Sigmoid colon (tissue), 6 donors: ENCODE measurements at regions not wholly inside any gene's neighbourhood (a gene's known extent, or its start where the extent isn't known, plus 50 kb on each side); places are given as distances from the start of the nearest gene placed in this dataset.

Experiments used
- DNase-seq: peaks from one replicate; pipeline ENCODE4 v3.0.0-alpha.2; 2019
- H3K27ac ChIP-seq, 4 donors: fragments of 200-600 bp; sonication (generic); one replicate each; pipeline ENCODE4 v1.5.1; 2016 to 2019; ENCODE audit warnings: mild to moderate bottlenecking in 1 of 4
- H3K27me3 ChIP-seq, 3 donors: fragments of 200-600 bp; sonication (generic); one replicate each; pipeline ENCODE4 v1.5.1; 2019; ENCODE audit warnings: mild to moderate bottlenecking in 1 of 3
- H3K36me3 ChIP-seq, 4 donors: fragments of 200-600 bp; sonication (generic); one replicate each; pipeline ENCODE4 v1.5.1; 2016 to 2019
- H3K4me1 ChIP-seq, 4 donors: fragments of 200-600 bp; sonication (generic); one replicate each; pipeline ENCODE4 v1.5.1; 2017 to 2019
- H3K4me3 ChIP-seq, 4 donors: fragments of 200-600 bp; sonication (generic); one replicate each; pipeline ENCODE4 v1.5.1; 2017 to 2019; ENCODE audit warnings: mild to moderate bottlenecking in 2 of 4, moderate library complexity in 1 of 4
- H3K9me3 ChIP-seq, 4 donors: fragments of 200-600 bp in 3 of 4; sonication (generic) in 3 of 4; one replicate each; pipeline versions ENCODE4 v1.5.1 to v1.6.1; 2013 to 2019
- EP300 ChIP-seq, 4 donors: sonication (generic); formaldehyde crosslinking; IDR thresholded peaks; one replicate each; pipeline ENCODE4 v1.6.1; 2017; ENCODE audit warnings: antibody characterized with exemption in 4 of 4
- POLR2A ChIP-seq, 2 donors: fragments of 450-650 bp; IDR thresholded peaks; one replicate each; pipeline ENCODE4 v1.6.1; 2016; ENCODE audit warnings: antibody characterized with exemption in 2 of 2, mild to moderate bottlenecking in 2 of 2, moderate library complexity in 2 of 2
- POLR2AphosphoS5 ChIP-seq, 4 donors: sonication (generic); formaldehyde crosslinking; IDR thresholded peaks; one replicate each; pipeline ENCODE4 v1.6.1; 2017; ENCODE audit warnings: antibody characterized with exemption in 4 of 4
- WGBS, 2 donors: extraction: QIAGEN DNeasy Blood & Tissue Kit; methylation state at CpG; one replicate each; pipeline ENCODE4 v1.1.7; 2013; 5-methylcytosine and 5-hydroxymethylcytosine counted together
- intact Hi-C: fragments of 100-400 bp; cut with DNase I; formaldehyde crosslinking; loops from one replicate; pipeline ENCODE4 v1.15.1; 2023
- TF ChIP-seq, protein P1 (sequence below), 4 experiments: fragments of 450-650 bp in 3 of 4; fragments of 200-600 bp in 1 of 4; IDR thresholded peaks; one replicate each; pipeline ENCODE4 v1.5.1; 2016 to 2019; ENCODE audit warnings: antibody characterized with exemption in 4 of 4, mild to moderate bottlenecking in 3 of 4, moderate library complexity in 2 of 4
- donor health status: healthy with polysubstance abuse.
- donor health status: healthy.

DNA sequence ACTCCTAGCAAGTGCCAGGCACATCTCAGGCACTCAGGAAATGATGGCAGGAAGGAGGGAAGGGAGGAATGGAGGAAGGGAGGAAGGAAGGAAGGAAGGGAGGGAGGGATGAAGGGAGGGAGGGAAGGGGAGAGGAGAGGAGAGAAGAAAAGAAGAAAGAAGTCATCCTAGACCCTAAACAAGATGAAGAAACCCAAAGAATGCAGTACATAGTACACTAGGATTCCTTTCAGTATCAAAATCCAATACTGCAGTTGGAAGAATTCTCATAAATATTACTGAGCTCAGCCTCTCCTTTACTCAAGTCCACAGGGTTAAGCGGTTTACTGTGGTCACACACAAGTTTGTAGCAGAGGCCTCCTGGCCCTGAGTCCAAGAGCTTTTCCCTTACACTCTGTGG is 155.7 kb upstream of the ETAA1 start:
- intact Hi-C loops, result no loop called here
- Histone ChIP-seq H3K27ac (no peak overlapping the region), H3K4me3 (no peak overlapping the region), H3K9me3 (no peaks in the 10 kb centered on the region), H3K4me1 (peaks cover 0 to 5% (median 1%) of the 10 kb centered on the region in 4 donors), H3K27me3 (no peaks in the 10 kb centered on the region), H3K36me3 (no peaks in the 10 kb centered on the region)
- TF ChIP-seq POLR2AphosphoS5 (IDR thresholded peaks at IDR 0.05), result no peak
- TF ChIP-seq, protein P1, sequence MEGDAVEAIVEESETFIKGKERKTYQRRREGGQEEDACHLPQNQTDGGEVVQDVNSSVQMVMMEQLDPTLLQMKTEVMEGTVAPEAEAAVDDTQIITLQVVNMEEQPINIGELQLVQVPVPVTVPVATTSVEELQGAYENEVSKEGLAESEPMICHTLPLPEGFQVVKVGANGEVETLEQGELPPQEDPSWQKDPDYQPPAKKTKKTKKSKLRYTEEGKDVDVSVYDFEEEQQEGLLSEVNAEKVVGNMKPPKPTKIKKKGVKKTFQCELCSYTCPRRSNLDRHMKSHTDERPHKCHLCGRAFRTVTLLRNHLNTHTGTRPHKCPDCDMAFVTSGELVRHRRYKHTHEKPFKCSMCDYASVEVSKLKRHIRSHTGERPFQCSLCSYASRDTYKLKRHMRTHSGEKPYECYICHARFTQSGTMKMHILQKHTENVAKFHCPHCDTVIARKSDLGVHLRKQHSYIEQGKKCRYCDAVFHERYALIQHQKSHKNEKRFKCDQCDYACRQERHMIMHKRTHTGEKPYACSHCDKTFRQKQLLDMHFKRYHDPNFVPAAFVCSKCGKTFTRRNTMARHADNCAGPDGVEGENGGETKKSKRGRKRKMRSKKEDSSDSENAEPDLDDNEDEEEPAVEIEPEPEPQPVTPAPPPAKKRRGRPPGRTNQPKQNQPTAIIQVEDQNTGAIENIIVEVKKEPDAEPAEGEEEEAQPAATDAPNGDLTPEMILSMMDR (IDR thresholded peaks at IDR 0.05), result no peak
- TF ChIP-seq EP300 (IDR thresholded peaks at IDR 0.05), result no peak
- no peak for TF ChIP-seq POLR2A (IDR thresholded peaks at IDR 0.05)
- WGBS, 2 donors, result 82 to 84% methylated on average over 1 of the region's 1 CpG
- DNase-seq, result no peak

DNA sequence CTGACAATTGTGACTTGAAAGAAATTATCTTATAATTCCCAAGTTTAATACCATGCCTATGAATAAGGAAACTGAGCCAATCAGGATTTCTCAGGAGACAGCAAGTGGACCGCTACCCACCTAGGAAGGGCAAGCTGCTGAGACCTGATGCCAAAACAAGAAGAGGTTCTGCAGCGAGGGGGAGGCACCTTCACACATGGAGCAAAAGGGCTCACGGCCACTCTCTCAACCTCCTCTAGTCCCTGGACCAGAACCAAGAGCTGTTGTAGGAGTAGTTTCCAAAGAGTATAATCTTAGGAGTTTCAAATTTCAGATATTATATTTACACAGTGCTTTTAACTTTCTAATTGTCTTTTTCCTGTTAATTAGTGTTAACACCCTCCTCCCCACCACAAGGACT is 154.7 kb upstream of the ETAA1 start:
- intact Hi-C loops, result no loop called here
- no peak for TF ChIP-seq EP300 (IDR thresholded peaks at IDR 0.05)
- TF ChIP-seq, protein P1 (IDR thresholded peaks at IDR 0.05), result no peak
- TF ChIP-seq POLR2A (IDR thresholded peaks at IDR 0.05), result no peak
- no peak for TF ChIP-seq POLR2AphosphoS5 (IDR thresholded peaks at IDR 0.05)
- Histone ChIP-seq H3K4me1 (peaks cover 0 to 15% (median 6%) of the 10 kb centered on the region in 4 donors), H3K4me3 (no peak overlapping the region), H3K27me3 (no peaks in the 10 kb centered on the region), H3K9me3 (no peaks in the 10 kb centered on the region), H3K36me3 (no peaks in the 10 kb centered on the region), H3K27ac (no peak overlapping the region)
- DNase-seq, result no peak
- 73 to 90% methylated on average over 3 of the region's 3 CpGs for WGBS, 2 donors

DNA sequence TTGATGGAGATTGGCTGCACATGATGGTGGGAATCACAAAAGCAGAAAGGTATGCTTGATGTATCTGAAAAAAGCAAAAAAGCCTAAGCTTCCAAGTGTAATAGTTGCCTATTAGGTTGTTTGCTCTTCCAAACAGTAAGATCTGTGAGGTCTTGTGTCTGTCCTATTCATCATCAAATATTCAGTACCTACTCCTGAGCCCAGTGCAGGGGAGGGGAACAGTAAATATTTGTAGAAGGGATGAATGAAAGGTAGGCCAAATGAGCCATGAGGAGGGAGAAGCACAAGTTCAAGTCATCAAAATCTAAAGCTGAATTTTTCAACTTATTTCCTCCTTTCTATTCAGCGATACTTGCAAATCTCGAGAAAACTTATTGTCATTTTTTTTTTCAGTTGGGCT is 153.2 kb upstream of the ETAA1 start:
- H3K4me3 ChIP-seq, result no peak overlapping the region
- no peak for DNase-seq
- 75 to 93% methylated on average over 2 of the region's 2 CpGs for WGBS, 2 donors
- no peaks in the 10 kb centered on the region for H3K36me3 ChIP-seq
- intact Hi-C loops, result no loop called here
- no peaks in the 10 kb centered on the region for H3K27me3 ChIP-seq
- H3K27ac ChIP-seq, result no peak overlapping the region
- peaks cover 0 to 20% (median 8%) of the 10 kb centered on the region in 4 donors for H3K4me1 ChIP-seq
- TF ChIP-seq, protein P1 (IDR thresholded peaks at IDR 0.05), result no peak
- TF ChIP-seq EP300 (IDR thresholded peaks at IDR 0.05) (no peak), POLR2AphosphoS5 (IDR thresholded peaks at IDR 0.05) (no peak), POLR2A (IDR thresholded peaks at IDR 0.05) (no peak)
- H3K9me3 ChIP-seq, result no peaks in the 10 kb centered on the region

DNA sequence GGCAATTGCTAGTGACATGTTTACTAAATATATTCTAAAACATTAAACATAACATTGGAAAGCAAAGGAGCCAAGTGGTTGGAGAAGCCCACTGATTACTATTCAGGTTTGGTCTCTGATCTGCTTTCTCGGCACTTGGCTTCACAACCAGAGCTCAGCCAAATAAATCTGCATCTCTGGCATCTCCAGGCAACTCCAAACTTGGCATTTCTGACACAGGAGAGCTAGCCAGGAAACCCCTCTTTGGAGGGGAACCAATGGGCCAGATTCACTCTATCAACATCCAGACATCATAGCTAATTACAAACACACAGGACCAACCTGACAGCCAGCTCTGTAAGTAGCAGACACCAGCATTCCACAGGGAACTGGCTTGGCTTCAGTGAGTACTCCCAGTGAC is 150.3 kb upstream of the ETAA1 start:
- intact Hi-C loops, result no loop called here
- H3K9me3 ChIP-seq, result no peaks in the 10 kb centered on the region
- WGBS, 2 donors, result 68 to 76% methylated on average over 1 of the region's 1 CpG

More for the DNA sequence above, 150.3 kb upstream of the ETAA1 start:
- peak overlapping the region in 2 of 4 donors; percentile 11 to 58 for H3K27ac ChIP-seq
- H3K4me1 ChIP-seq, result peaks cover 0 to 21% (median 8%) of the 10 kb centered on the region in 4 donors
- H3K4me3 ChIP-seq, result no peak overlapping the region
- no peaks in the 10 kb centered on the region for H3K27me3 ChIP-seq
- TF ChIP-seq EP300 (IDR thresholded peaks at IDR 0.05) (no peak), POLR2AphosphoS5 (IDR thresholded peaks at IDR 0.05) (no peak), POLR2A (IDR thresholded peaks at IDR 0.05) (no peak)
- TF ChIP-seq, protein P1 (IDR thresholded peaks at IDR 0.05), result no peak
- H3K36me3 ChIP-seq, result no peaks in the 10 kb centered on the region
- no peak for DNase-seq
